Activated CD8-positive, alpha-beta memory T cell treated with anti-CD3 and anti-CD28 coated beads, Interleukin-2, amount 10 ng/mL, durations not matched to agents 7 days and 5 days (primary cell): ENCODE measurements at regions not wholly inside any gene's neighbourhood (a gene's known extent, or its start where the extent isn't known, plus 50 kb on each side); places are given as distances from the start of the nearest gene placed in this dataset.
A peak's percentile ranks its signal among the peaks of the same experiment; 100 is the strongest.
"Not testable (repeated sequence)": the region's sequence is repeated elsewhere in the genome, so short reads cannot be mapped to it uniquely, and the experiment has no call there.

Experiments
- ATAC-seq: fragments of 150-1000 bp; cut with Tn5 transposase; one replicate; pipeline ENCODE4 v1.10.0; 2021; ENCODE audit warnings: moderate library complexity
- CTCF ChIA-PET: fragments of 350-600 bp; sonication (Branson Sonifier 250); formaldehyde crosslinking; loops from one replicate; lab custom pipeline; 2021; ENCODE audit warnings: antibody characterized with exemption; lab: Charles Lee
- DNase-seq: peaks from one replicate; pipeline ENCODE4 v3.0.0-alpha.2; 2020
- H3K27ac Mint-ChIP-seq: one replicate; pipeline ENCODE4 v1.8.0; 2021; ENCODE audit warnings: mild to moderate bottlenecking, mixed read lengths
- H3K27me3 Mint-ChIP-seq: one replicate; pipeline ENCODE4 v1.8.0; 2021; ENCODE audit warnings: mixed read lengths
- H3K36me3 Mint-ChIP-seq: one replicate; pipeline ENCODE4 v1.8.0; 2021; ENCODE audit warnings: mild to moderate bottlenecking, mixed read lengths
- H3K4me1 Mint-ChIP-seq: one replicate; pipeline ENCODE4 v1.8.0; 2021; ENCODE audit warnings: mixed read lengths
- H3K4me3 Mint-ChIP-seq: one replicate; pipeline ENCODE4 v1.8.0; 2021; ENCODE audit warnings: mild to moderate bottlenecking, moderate library complexity, mixed read lengths
- H3K9me3 Mint-ChIP-seq: one replicate; pipeline ENCODE4 v1.8.0; 2022; ENCODE audit warnings: low read depth, mixed read lengths

- no peak for ATAC-seq
- DNase-seq = no peak
- H3K36me3 Mint-ChIP-seq = no peaks in the 10 kb centered on the region
- peaks cover 3% of the 10 kb centered on the region for H3K9me3 Mint-ChIP-seq
- CTCF ChIA-PET = no interaction called here
- no peak overlapping the region for H3K4me3 Mint-ChIP-seq
- H3K27me3 Mint-ChIP-seq = no peaks in the 10 kb centered on the region
- H3K4me1 Mint-ChIP-seq = no peaks in the 10 kb centered on the region
- no peak overlapping the region for H3K27ac Mint-ChIP-seq
Observed at GRCh38 chr12:83886479-83886878, 1026.1 kb downstream of the SLC6A15 start.

DNA sequence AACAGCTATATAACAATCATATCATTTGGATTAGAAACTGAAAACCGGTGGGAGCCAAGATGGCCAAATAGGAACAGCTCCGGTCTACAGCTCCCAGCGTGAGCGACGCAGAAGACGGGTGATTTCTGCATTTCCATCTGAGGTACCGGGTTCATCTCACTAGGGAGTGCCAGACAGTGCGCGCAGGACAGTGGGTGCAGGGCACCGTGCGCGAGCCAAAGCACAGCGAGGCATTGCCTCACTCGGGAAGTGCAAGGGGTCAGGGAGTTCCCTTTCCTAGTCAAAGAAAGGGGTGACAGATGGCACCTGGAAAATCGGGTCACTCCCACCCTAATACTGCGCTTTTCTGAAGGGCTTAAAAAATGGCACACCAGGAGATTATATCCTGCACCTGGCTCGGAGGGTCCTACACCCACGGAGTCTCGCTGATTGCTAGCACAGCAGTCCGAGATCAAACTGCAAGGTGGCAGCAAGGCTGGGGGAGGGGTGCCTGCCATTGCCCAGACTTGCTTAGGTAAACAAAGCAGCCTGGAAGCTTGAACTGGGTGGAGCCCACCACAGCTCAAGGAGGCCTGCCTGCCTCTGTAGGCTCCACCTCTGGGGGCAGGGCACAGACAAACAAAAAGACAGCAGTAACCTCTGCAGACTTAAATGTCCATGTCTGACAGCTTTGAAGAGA lies 1041.5 kb downstream of the SLC6A15 start:
- DNase-seq = not testable (repeated sequence)

GRCh38 chr12:83866477-83866876 lies 1046.1 kb downstream of the SLC6A15 start:
- Mint-ChIP-seq H3K27me3 (no peaks in the 10 kb centered on the region), H3K9me3 (no peaks in the 10 kb centered on the region)
- CTCF ChIA-PET = no interaction called here

More for the DNA sequence above, 1041.5 kb downstream of the SLC6A15 start:
- H3K36me3 Mint-ChIP-seq, H3K4me1 Mint-ChIP-seq, H3K27ac Mint-ChIP-seq, CTCF ChIA-PET, ATAC-seq, H3K9me3 Mint-ChIP-seq, H3K4me3 Mint-ChIP-seq, H3K27me3 Mint-ChIP-seq: not testable (repeated sequence)

DNA sequence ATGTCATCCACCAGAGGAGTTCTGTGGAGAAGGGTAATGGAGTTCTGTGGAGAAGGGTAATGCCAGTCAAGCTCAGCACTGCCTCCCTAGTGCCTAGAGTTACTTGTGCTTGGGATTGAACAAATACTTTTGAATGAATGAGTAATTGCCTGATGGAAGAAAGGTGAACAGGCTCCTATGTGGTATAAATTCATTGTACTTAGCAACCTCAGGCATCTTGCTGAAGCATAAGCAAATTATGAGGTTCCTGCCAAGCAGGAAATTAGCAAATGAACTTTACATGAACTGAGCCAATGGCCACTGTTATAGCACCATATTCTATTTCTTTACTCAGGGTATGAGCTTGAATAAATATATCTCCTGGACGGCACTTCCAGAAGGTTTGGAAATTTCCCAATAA lies 1047.2 kb downstream of the SLC6A15 start:
- CTCF ChIA-PET = no interaction called here
- Mint-ChIP-seq H3K27ac (no peak overlapping the region), H3K9me3 (no peaks in the 10 kb centered on the region), H3K36me3 (no peaks in the 10 kb centered on the region), H3K4me3 (no peak overlapping the region), H3K27me3 (no peaks in the 10 kb centered on the region), H3K4me1 (no peaks in the 10 kb centered on the region)
- DNase-seq = no peak
- no peak for ATAC-seq

More at GRCh38 chr12:83866477-83866876, 1046.1 kb downstream of the SLC6A15 start:
- Mint-ChIP-seq H3K4me1 (no peaks in the 10 kb centered on the region), H3K4me3 (no peak overlapping the region), H3K36me3 (no peaks in the 10 kb centered on the region), H3K27ac (no peak overlapping the region)
- DNase-seq (no peak), ATAC-seq (no peak)

GRCh38 chr12:83864054-83864453 lies 1048.5 kb downstream of the SLC6A15 start:
- CTCF ChIA-PET = no interaction called here
- Mint-ChIP-seq H3K27me3 (no peaks in the 10 kb centered on the region), H3K4me3 (no peak overlapping the region), H3K9me3 (no peaks in the 10 kb centered on the region), H3K36me3 (no peaks in the 10 kb centered on the region), H3K27ac (no peak overlapping the region), H3K4me1 (no peaks in the 10 kb centered on the region)
- ATAC-seq (no peak), DNase-seq (no peak)

- peaks cover 8% of the 10 kb centered on the region for H3K9me3 Mint-ChIP-seq
- H3K4me3 Mint-ChIP-seq = no peak overlapping the region
- CTCF ChIA-PET = no interaction called here
- no peaks in the 10 kb centered on the region for H3K36me3 Mint-ChIP-seq
- no peaks in the 10 kb centered on the region for H3K27me3 Mint-ChIP-seq
- ATAC-seq = no peak
- H3K27ac Mint-ChIP-seq = no peak overlapping the region
- no peaks in the 10 kb centered on the region for H3K4me1 Mint-ChIP-seq
- DNase-seq = no peak
Observed at GRCh38 chr12:83859021-83859420, 1053.6 kb downstream of the SLC6A15 start.

GRCh38 chr12:83856803-83857202 lies 1055.8 kb downstream of the SLC6A15 start:
- H3K27me3 Mint-ChIP-seq = no peaks in the 10 kb centered on the region

GRCh38 chr12:83850531-83850930 lies 1062.1 kb downstream of the SLC6A15 start:
- Mint-ChIP-seq H3K4me3 (no peak overlapping the region), H3K4me1 (no peaks in the 10 kb centered on the region), H3K9me3 (peaks cover 8% of the 10 kb centered on the region), H3K27me3 (no peaks in the 10 kb centered on the region), H3K36me3 (no peaks in the 10 kb centered on the region), H3K27ac (no peak overlapping the region)
- no peak for ATAC-seq
- CTCF ChIA-PET = no interaction called here
- DNase-seq = no peak

More at GRCh38 chr12:83856803-83857202, 1055.8 kb downstream of the SLC6A15 start:
- peaks cover 12% of the 10 kb centered on the region for H3K9me3 Mint-ChIP-seq
- H3K36me3 Mint-ChIP-seq = no peaks in the 10 kb centered on the region
- CTCF ChIA-PET = no interaction called here
- no peak overlapping the region for H3K4me3 Mint-ChIP-seq
- no peaks in the 10 kb centered on the region for H3K4me1 Mint-ChIP-seq
- H3K27ac Mint-ChIP-seq = no peak overlapping the region
- ATAC-seq = no peak
- DNase-seq = no peak

DNA sequence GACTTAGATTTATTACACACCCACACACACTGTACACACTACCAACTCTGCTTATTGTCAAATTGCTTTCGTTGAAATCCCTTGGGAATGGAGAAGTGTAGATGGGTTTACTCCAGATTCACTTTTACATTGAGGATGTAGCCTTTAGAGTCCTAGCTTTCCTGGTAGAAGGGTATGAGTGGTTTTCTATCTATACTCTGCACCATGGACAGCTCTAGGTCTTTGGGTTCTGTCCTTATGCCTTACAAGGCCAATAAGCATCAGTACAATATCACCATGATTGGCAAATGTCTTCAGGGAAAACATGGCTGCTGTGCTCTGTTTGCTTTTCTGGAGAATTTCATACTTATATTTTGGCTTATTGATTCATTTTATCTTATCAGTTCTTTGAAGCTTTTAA lies 1063.9 kb downstream of the SLC6A15 start:
- ATAC-seq = no peak
- no peaks in the 10 kb centered on the region for H3K27me3 Mint-ChIP-seq

DNA sequence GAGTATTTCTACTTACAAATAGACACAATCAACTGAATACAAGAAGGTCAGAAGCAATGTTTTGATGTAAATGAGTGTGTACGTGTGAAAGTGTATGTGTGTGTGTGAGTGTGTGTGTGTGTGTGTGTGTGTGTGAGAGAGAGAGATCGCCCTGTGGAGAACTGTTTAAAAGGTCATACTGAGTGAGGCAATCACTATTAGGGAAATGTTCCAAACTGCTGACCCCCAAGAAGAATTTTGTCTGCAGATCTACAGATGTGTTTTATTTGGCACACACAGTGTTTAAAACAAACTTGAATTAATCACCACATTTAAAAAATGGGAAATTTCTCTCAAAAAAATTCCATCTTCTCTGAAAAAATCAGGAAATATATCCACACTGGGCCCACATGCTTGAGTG lies 1069.1 kb downstream of the SLC6A15 start:
- DNase-seq (no peak), ATAC-seq (no peak)
- Mint-ChIP-seq H3K36me3 (no peaks in the 10 kb centered on the region), H3K4me1 (no peaks in the 10 kb centered on the region), H3K27ac (no peak overlapping the region), H3K27me3 (no peaks in the 10 kb centered on the region), H3K9me3 (peaks cover 4% of the 10 kb centered on the region), H3K4me3 (no peak overlapping the region)
- CTCF ChIA-PET = no interaction called here

More for the DNA sequence above, 1063.9 kb downstream of the SLC6A15 start:
- H3K36me3 Mint-ChIP-seq = no peaks in the 10 kb centered on the region
- no peaks in the 10 kb centered on the region for H3K4me1 Mint-ChIP-seq
- H3K9me3 Mint-ChIP-seq = peaks cover 4% of the 10 kb centered on the region
- CTCF ChIA-PET = no interaction called here
- no peak overlapping the region for H3K4me3 Mint-ChIP-seq
- no peak for DNase-seq
- no peak overlapping the region for H3K27ac Mint-ChIP-seq

GRCh38 chr12:83841620-83842019 lies 1071.0 kb downstream of the SLC6A15 start:
- DNase-seq (no peak), ATAC-seq (no peak)
- Mint-ChIP-seq H3K27ac (no peak overlapping the region), H3K27me3 (no peaks in the 10 kb centered on the region), H3K4me1 (no peaks in the 10 kb centered on the region), H3K4me3 (no peak overlapping the region), H3K9me3 (peaks cover 4% of the 10 kb centered on the region), H3K36me3 (no peaks in the 10 kb centered on the region)
- CTCF ChIA-PET = no interaction called here

DNA sequence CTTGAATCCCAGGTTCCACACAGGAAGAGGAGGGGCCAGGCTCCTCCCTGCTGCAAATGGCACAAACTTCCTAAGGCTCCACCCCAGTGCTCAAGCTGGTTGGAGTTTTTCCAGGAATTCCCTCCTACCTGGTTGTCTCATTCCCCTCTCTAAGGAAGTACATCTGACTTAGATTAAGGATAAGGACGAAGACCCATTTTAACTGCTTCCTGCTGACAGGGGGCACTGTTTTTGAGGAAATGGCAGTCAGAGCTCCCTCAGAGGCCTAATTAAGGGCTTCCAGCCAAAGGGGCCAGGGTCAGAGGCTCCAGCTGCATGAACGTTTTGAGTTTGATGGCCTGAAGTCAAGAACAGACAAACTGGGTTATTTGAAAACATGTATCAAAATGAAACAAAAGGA lies 1084.7 kb downstream of the SLC6A15 start:
- H3K9me3 Mint-ChIP-seq = no peaks in the 10 kb centered on the region
- CTCF ChIA-PET = no interaction called here

DNA sequence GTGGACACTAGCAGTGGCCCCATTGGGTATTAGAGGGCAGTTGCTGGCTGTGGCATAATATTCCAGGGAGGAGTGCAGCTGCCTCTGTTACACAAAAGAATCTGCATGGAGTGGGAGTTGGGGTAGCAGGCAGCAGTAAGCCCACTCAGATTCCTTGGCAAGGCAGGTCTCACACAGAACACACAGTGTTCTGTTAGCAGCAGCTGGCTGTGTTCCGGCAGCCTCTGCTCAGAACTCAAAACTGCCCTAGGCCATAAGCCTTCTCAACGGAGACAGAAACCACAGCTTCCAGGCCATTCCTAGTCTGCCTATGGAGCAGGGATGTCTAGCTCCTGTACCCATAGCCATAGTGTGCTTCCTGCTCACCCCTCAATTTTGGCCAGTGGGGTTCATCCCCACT lies 1085.4 kb downstream of the SLC6A15 start:
- DNase-seq (no peak), ATAC-seq (no peak)
- CTCF ChIA-PET = no interaction called here
- Mint-ChIP-seq H3K27ac (no peak overlapping the region), H3K4me3 (no peak overlapping the region), H3K27me3 (no peaks in the 10 kb centered on the region), H3K9me3 (no peaks in the 10 kb centered on the region), H3K36me3 (no peaks in the 10 kb centered on the region), H3K4me1 (no peaks in the 10 kb centered on the region)

More for the DNA sequence above, 1084.7 kb downstream of the SLC6A15 start:
- ATAC-seq = no peak
- Mint-ChIP-seq H3K4me3 (no peak overlapping the region), H3K36me3 (no peaks in the 10 kb centered on the region), H3K27me3 (no peaks in the 10 kb centered on the region), H3K27ac (no peak overlapping the region), H3K4me1 (no peaks in the 10 kb centered on the region)
- no peak for DNase-seq

GRCh38 chr12:83826112-83826511 lies 1086.5 kb downstream of the SLC6A15 start:
- Mint-ChIP-seq H3K9me3 (no peaks in the 10 kb centered on the region), H3K36me3 (no peaks in the 10 kb centered on the region), H3K27ac (no peak overlapping the region), H3K27me3 (no peaks in the 10 kb centered on the region), H3K4me1 (no peaks in the 10 kb centered on the region), H3K4me3 (no peak overlapping the region)
- CTCF ChIA-PET = interaction anchor here (1.3 kb wide), 1 partner anchor 1140 kb away, joined by 7 read pairs; the partner anchor contains the start of gene TMTC2
- peak; percentile 44 for DNase-seq
- ATAC-seq = peak; percentile 49
